ENCODE measurements at regions not wholly inside any gene's neighbourhood (a gene's known extent, or its start where the extent isn't known, plus 50 kb on each side); places are given as distances from the start of the nearest gene placed in this dataset.

DNA sequence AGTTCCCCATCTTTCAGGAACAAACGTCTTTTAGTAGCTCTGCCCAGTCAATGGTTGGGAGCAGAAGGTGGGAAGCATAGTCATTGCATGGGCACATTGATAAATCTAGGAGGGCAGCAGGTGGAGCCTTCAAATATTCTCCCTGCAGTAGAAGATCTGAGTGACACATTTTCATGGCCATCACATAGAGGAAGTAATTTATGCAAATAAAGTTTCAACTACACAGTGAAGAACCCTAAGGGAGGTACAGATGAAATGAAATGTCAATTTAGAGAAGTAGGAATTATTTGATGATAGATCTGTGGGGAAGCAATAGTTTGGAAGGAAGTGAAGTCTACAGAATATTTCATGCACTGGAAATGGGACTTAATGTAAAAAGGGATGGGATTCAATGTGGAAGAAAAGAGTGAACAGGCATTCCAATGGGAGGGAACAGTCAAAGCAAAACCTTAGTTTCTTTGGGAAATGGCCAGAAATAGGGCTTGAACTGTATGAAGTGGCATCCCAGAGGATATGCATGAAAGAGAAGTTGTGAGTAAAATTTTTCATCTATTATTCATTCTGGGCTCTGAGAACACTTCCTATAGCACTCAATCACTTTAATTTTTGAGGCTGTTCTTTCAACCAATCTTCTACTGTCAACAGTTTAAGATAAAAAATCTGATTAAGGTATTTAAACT lies 256.2 kb upstream of the LUZP2 start:
- H3K27ac ChIP-seq: no peak overlapping the region
- H3K27me3 ChIP-seq (ENCODE audit: low read depth): no peaks in the 10 kb centered on the region
- no peaks in the 10 kb centered on the region for H3K36me3 ChIP-seq
- H3K4me1 ChIP-seq: no peaks in the 10 kb centered on the region
- intact Hi-C loops (cut with DNase I): no loop called here
- H3K4me3 ChIP-seq: no peak overlapping the region
- TF ChIP-seq, protein P1, sequence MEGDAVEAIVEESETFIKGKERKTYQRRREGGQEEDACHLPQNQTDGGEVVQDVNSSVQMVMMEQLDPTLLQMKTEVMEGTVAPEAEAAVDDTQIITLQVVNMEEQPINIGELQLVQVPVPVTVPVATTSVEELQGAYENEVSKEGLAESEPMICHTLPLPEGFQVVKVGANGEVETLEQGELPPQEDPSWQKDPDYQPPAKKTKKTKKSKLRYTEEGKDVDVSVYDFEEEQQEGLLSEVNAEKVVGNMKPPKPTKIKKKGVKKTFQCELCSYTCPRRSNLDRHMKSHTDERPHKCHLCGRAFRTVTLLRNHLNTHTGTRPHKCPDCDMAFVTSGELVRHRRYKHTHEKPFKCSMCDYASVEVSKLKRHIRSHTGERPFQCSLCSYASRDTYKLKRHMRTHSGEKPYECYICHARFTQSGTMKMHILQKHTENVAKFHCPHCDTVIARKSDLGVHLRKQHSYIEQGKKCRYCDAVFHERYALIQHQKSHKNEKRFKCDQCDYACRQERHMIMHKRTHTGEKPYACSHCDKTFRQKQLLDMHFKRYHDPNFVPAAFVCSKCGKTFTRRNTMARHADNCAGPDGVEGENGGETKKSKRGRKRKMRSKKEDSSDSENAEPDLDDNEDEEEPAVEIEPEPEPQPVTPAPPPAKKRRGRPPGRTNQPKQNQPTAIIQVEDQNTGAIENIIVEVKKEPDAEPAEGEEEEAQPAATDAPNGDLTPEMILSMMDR (IDR thresholded peaks at IDR 0.05): no peak
- H3K9me3 ChIP-seq: no peaks in the 10 kb centered on the region
- ATAC-seq: no peak
- no peak for DNase-seq

DNA sequence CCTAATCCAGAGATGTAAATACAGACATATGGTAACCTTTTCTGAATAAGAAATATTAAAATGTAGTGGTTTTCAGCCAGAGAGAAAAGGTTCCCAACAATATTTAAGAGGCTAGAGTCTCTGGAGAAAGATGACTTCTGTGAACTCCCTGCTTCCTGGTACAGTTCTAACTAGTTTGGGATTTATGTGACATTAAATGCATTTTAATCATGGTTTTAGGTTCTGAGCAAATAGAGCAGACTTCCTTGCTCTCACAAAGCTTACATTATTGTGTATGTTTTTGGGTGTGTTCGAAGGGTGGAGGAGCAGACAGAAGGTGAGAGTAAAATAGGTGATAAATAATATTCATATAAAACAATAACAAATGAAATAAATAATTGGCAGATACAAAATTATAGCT lies 250.1 kb upstream of the LUZP2 start:
- ATAC-seq: no peak
- TF ChIP-seq, protein P1 (IDR thresholded peaks at IDR 0.05): no peak
- Histone ChIP-seq H3K4me3 (no peak overlapping the region), H3K4me1 (no peaks in the 10 kb centered on the region), H3K9me3 (no peaks in the 10 kb centered on the region), H3K27ac (no peak overlapping the region), H3K27me3 (ENCODE audit: low read depth) (no peaks in the 10 kb centered on the region), H3K36me3 (no peaks in the 10 kb centered on the region)
- intact Hi-C loops (cut with DNase I): no loop called here
- no peak for DNase-seq

DNA sequence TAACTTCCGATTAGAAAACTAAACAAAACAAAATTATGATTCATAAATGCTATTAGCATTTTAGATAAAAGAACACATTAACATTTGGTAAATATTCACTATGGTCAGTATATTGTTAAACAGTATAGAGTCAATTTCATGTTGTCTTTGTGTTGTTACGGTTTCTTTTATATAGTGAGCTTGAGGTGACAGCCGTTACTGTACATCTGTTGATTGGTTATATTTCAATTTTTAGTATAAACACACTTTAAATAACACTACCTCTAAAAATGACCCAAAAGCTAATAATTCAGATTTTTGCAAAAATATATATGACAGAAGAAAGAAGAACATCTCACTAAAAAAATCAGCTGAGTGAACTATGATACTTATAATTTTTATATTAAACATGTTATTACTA lies 249.0 kb upstream of the LUZP2 start:
- Histone ChIP-seq H3K27me3 (ENCODE audit: low read depth) (no peaks in the 10 kb centered on the region), H3K4me3 (no peak overlapping the region), H3K9me3 (no peaks in the 10 kb centered on the region), H3K27ac (no peak overlapping the region), H3K36me3 (no peaks in the 10 kb centered on the region), H3K4me1 (no peaks in the 10 kb centered on the region)
- ATAC-seq (no peak), DNase-seq (no peak)
- intact Hi-C loops (cut with DNase I): no loop called here
- TF ChIP-seq, protein P1 (IDR thresholded peaks at IDR 0.05): no peak

DNA sequence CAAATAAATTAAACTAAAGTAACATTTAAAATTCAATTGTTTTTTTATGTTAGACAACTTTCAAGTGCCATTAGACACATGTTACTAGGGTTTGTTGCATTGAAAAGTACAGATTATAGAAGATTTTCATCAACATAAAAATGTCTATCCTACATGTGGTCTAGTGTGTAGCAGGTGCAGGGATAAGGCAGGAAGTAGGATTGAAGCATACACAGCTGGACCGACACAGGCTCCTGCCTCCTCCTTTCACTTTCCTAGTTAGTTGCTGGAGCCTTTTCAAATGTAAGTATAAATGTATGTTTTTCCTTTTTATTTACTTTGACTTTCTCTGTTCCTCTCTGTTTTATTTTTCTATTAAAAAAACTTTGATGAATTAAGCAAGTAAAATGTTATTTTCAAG lies 246.9 kb upstream of the LUZP2 start:
- intact Hi-C loops (cut with DNase I): no loop called here
- H3K27ac ChIP-seq: no peak overlapping the region
- no peaks in the 10 kb centered on the region for H3K27me3 ChIP-seq (ENCODE audit: low read depth)
- TF ChIP-seq, protein P1 (IDR thresholded peaks at IDR 0.05): no peak
- H3K36me3 ChIP-seq: no peaks in the 10 kb centered on the region
- no peaks in the 10 kb centered on the region for H3K4me1 ChIP-seq
- DNase-seq (no peak), ATAC-seq (no peak)
- no peaks in the 10 kb centered on the region for H3K9me3 ChIP-seq
- no peak overlapping the region for H3K4me3 ChIP-seq

DNA sequence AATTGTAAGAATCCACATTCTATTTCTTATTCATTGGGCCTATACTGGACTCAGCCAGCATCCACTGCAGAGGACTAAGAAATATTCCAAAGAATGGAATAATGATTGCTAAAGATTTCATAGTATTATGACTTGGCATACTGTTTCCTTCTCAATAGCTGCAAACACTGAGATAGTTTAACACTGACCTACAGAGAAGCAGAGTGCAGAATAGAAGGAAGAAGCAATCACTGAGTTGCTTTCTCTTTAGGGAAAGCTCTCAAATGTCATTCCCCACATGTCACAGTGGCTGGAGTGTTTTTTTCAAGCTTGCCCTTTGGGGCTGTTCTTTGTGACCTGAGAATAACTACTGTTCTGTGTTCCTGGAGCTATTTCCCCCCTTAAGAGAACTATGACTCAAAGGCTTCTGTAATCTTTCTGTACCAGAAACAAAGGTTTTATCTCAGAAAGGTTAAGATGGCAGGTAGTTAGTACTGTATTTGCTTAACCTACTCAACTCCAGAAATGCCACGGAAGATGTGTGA lies 243.6 kb upstream of the LUZP2 start:
- Histone ChIP-seq H3K27ac (no peak overlapping the region), H3K9me3 (no peaks in the 10 kb centered on the region), H3K27me3 (ENCODE audit: low read depth) (no peaks in the 10 kb centered on the region), H3K4me3 (no peak overlapping the region), H3K4me1 (no peaks in the 10 kb centered on the region), H3K36me3 (no peaks in the 10 kb centered on the region)
- no peak for ATAC-seq
- DNase-seq: no peak
- intact Hi-C loops (cut with DNase I): no loop called here
- TF ChIP-seq, protein P1 (IDR thresholded peaks at IDR 0.05): no peak

Data from lower lobe of right lung (tissue), 2 donors.